Neural cell (in vitro differentiated cells): ENCODE measurements at regions not wholly inside any gene's neighbourhood (a gene's known extent, or its start where the extent isn't known, plus 50 kb on each side); places are given as distances from the start of the nearest gene placed in this dataset.

Source experiments
- H2AFZ ChIP-seq: fragments of 200-600, 300-800 bp; sonication (generic), shearing (Covaris generic); 2 replicates; pipeline ENCODE4 v1.6.0; 2014; ENCODE audit warnings: low read depth, mild to moderate bottlenecking, antibody characterized with exemption, low read length, moderate library complexity
- H3F3A ChIP-seq: fragments of 200-600 bp; shearing (Covaris generic); 2 replicates; pipeline ENCODE4 v1.6.1; 2016; ENCODE audit warnings: mild to moderate bottlenecking, moderate library complexity, mixed read lengths, antibody characterized with exemption, low read length; ENCODE audit not compliant: insufficient read depth, poor library complexity, severe bottlenecking
- H3K27ac ChIP-seq: fragments of 200-600, 300-800 bp; sonication (generic), shearing (Covaris generic); 2 replicates; pipeline ENCODE4 v1.5.1; 2014; ENCODE audit warnings: mild to moderate bottlenecking, low read length, moderate library complexity
- H3K27me3 ChIP-seq: fragments of 300-800, 200-600 bp; sonication (generic), shearing (Covaris generic); 2 replicates; pipeline ENCODE4 v1.6.0; 2014; ENCODE audit warnings: mild to moderate bottlenecking, low read depth, low read length, moderate library complexity; ENCODE audit not compliant: insufficient read depth
- H3K36me3 ChIP-seq: fragments of 300-800, 200-600 bp; sonication (generic), shearing (Covaris generic); 2 replicates; pipeline ENCODE4 v1.5.1; 2014; ENCODE audit warnings: mild to moderate bottlenecking, antibody characterized with exemption, low read length, moderate library complexity; ENCODE audit not compliant: insufficient read depth
- H3K4me2 ChIP-seq: fragments of 300-800, 200-600 bp; sonication (generic), shearing (Covaris generic); 2 replicates; pipeline ENCODE4 v1.6.0; 2014; ENCODE audit warnings: mild to moderate bottlenecking, low read length
- H3K4me3 ChIP-seq: fragments of 300-800, 200-600 bp; sonication (generic), shearing (Covaris generic); 2 replicates; pipeline ENCODE4 v1.5.1; 2014; ENCODE audit warnings: mild to moderate bottlenecking, low read length, moderate library complexity
- H3K79me2 ChIP-seq: fragments of 200-600 bp; shearing (Covaris generic); replicated peaks from 2 replicates; pipeline ENCODE4 v1.6.0; 2014; ENCODE audit warnings: mild to moderate bottlenecking, low read length, moderate library complexity; ENCODE audit not compliant: insufficient read depth
- H3K9ac ChIP-seq: fragments of 300-800, 200-600 bp; sonication (generic), shearing (Covaris generic); 2 replicates; pipeline ENCODE4 v1.6.1; 2016; ENCODE audit warnings: mild to moderate bottlenecking, low read length, mixed read lengths
- H3K9me2 ChIP-seq: fragments of 200-600 bp; shearing (Covaris generic); 2 replicates; pipeline ENCODE4 v1.6.1; 2016; ENCODE audit warnings: mild to moderate bottlenecking, low read length, mixed read lengths; ENCODE audit not compliant: insufficient read depth
- H3K9me3 ChIP-seq: fragments of 200-600, 300-800 bp; sonication (generic), shearing (Covaris generic); 2 replicates; pipeline ENCODE4 v1.6.1; 2016; ENCODE audit warnings: mild to moderate bottlenecking, mixed run types, low read length, moderate library complexity, mixed read lengths
- H4K20me1 ChIP-seq: fragments of 200-600 bp; shearing (Covaris generic); 2 replicates; pipeline ENCODE4 v1.6.1; 2016; ENCODE audit warnings: mild to moderate bottlenecking, mixed run types; ENCODE audit not compliant: insufficient read depth
- EP300 ChIP-seq: fragments of 450-650 bp; conservative IDR thresholded peaks from 2 replicates; pipeline ENCODE4 v1.6.1; 2014; ENCODE audit warnings: antibody characterized with exemption, mild to moderate bottlenecking, moderate library complexity; ENCODE audit not compliant: poor library complexity, severe bottlenecking
- EZH2 ChIP-seq: fragments of 200-600, 300-800 bp; shearing (Covaris generic), sonication (generic); IDR thresholded peaks from 2 replicates; pipeline ENCODE4 v1.6.1; 2014; ENCODE audit warnings: antibody characterized with exemption, low read length, borderline replicate concordance, mild to moderate bottlenecking; ENCODE audit not compliant: insufficient read depth, poor library complexity, severe bottlenecking
- MXI1 ChIP-seq: fragments of 450-650 bp; conservative IDR thresholded peaks from 2 replicates; pipeline ENCODE4 v1.6.1; 2014; ENCODE audit warnings: antibody characterized with exemption, mild to moderate bottlenecking; ENCODE audit not compliant: poor library complexity, severe bottlenecking
- POLR2AphosphoS5 ChIP-seq: IDR thresholded peaks from 2 replicates; pipeline ENCODE4 v1.6.1; 2012
- RAD21 ChIP-seq: fragments of 450-650 bp; conservative IDR thresholded peaks from 2 replicates; pipeline ENCODE4 v1.6.1; 2014; ENCODE audit warnings: antibody characterized with exemption, mild to moderate bottlenecking, moderate library complexity
- SMC3 ChIP-seq: fragments of 450-650 bp; conservative IDR thresholded peaks from 2 replicates; pipeline ENCODE4 v1.6.1; 2014; ENCODE audit warnings: antibody characterized with exemption, mild to moderate bottlenecking, moderate library complexity; ENCODE audit not compliant: poor library complexity
- TAF1 ChIP-seq: IDR thresholded peaks from 2 replicates; pipeline ENCODE4 v1.6.1; 2012; ENCODE audit warnings: low read depth
- TF ChIP-seq, protein P1 (sequence below): IDR thresholded peaks from 2 replicates; pipeline ENCODE4 v1.6.1; 2012; ENCODE audit warnings: borderline replicate concordance
- TF ChIP-seq, protein P2 (sequence below): fragments of 450-650 bp; IDR thresholded peaks from 2 replicates; pipeline ENCODE4 v1.5.1; 2014; ENCODE audit warnings: antibody characterized with exemption, mild to moderate bottlenecking, moderate library complexity; ENCODE audit not compliant: poor library complexity, severe bottlenecking

DNA sequence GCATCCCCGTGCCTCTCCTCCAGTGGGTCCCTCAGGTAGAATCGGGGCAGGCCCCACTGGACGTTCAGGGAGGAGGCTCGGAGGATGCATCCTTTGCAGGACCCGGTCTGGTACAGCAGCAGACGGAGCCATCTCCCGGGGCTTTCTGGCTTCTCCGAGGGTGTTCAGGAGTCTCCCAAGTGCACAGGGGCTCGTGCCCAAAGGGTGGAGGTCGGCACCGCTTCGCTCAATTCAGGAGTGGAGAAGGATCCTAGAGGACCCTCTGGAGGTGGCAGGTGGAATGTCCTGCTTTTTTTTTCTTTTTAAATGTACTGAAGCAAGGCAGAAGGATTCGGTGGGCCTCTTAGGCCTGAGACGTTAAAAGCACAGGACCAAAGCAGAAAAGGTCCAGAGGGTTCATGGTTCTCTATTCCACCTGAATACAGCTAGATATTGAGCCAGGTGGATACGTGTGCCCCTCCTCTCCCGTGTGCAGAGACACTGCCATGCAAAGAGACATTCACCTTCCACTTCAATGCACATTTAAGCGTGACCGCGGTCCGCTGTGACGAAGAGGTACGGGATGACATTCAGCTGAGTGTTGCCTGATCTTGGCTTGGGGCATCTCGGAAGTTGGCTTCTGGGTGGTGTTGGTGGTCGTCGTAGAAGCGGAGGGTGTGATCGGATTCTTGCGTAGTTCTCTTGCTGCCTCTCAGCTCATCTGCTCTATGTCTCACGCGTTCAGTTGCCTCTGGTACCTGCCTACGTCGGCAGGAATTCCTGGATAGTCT is 281.2 kb upstream of the AGTR2 start:
- Histone ChIP-seq H2AFZ (no peak overlapping the region), H3K79me2 (no peaks in the 10 kb centered on the region), H3K36me3 (no peaks in the 10 kb centered on the region), H3F3A (no peaks in the 10 kb centered on the region), H3K9me3 (no peaks in the 10 kb centered on the region), H3K9me2 (no peaks in the 10 kb centered on the region), H4K20me1 (no peaks in the 10 kb centered on the region), H3K9ac (no peak overlapping the region), H3K27me3 (no peaks in the 10 kb centered on the region), H3K4me2 (no peak overlapping the region), H3K4me3 (no peak overlapping the region), H3K27ac (no peak overlapping the region)
- TF ChIP-seq RAD21: no peak
- TF ChIP-seq POLR2AphosphoS5: no peak
- TF ChIP-seq, protein P1, sequence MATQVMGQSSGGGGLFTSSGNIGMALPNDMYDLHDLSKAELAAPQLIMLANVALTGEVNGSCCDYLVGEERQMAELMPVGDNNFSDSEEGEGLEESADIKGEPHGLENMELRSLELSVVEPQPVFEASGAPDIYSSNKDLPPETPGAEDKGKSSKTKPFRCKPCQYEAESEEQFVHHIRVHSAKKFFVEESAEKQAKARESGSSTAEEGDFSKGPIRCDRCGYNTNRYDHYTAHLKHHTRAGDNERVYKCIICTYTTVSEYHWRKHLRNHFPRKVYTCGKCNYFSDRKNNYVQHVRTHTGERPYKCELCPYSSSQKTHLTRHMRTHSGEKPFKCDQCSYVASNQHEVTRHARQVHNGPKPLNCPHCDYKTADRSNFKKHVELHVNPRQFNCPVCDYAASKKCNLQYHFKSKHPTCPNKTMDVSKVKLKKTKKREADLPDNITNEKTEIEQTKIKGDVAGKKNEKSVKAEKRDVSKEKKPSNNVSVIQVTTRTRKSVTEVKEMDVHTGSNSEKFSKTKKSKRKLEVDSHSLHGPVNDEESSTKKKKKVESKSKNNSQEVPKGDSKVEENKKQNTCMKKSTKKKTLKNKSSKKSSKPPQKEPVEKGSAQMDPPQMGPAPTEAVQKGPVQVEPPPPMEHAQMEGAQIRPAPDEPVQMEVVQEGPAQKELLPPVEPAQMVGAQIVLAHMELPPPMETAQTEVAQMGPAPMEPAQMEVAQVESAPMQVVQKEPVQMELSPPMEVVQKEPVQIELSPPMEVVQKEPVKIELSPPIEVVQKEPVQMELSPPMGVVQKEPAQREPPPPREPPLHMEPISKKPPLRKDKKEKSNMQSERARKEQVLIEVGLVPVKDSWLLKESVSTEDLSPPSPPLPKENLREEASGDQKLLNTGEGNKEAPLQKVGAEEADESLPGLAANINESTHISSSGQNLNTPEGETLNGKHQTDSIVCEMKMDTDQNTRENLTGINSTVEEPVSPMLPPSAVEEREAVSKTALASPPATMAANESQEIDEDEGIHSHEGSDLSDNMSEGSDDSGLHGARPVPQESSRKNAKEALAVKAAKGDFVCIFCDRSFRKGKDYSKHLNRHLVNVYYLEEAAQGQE: no peak
- no peak for TF ChIP-seq EP300
- no peak for TF ChIP-seq MXI1
- no peak for TF ChIP-seq SMC3
- no peak for TF ChIP-seq EZH2

DNA sequence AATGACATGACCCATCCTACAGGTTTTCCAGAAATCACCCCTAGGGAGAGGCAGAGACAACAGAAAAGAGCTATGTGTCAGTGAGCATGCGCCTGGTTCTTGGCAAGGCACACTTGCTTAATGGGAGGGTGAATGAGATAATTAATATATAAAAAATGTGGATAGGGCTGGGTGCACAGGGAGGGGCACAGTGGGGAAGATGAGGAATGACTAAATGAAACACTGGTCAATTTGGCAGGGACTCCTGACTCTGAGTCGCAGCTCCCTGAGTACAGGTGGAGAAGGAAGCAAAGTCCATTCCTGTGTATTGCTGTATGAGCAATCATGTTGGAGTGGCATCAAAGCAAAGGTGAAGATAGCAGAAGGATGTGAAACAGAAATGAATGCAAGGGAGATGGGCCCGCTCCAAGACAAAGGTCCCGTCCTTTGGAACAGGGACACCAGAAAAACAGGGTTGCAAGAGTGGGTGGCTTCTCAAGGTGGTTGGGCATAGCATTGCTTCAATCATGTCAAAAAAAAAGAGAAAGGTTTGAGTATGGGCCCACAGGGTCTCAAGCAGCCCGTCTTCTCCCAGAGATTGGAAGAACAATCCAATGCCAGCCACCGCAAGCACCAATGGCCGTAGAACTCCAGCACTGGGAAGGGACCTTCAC is 278.4 kb upstream of the AGTR2 start:
- Histone ChIP-seq H3K9ac (no peak overlapping the region), H3K9me3 (no peaks in the 10 kb centered on the region), H3K4me2 (no peak overlapping the region), H3K27ac (no peak overlapping the region), H3K79me2 (no peaks in the 10 kb centered on the region), H3K9me2 (no peaks in the 10 kb centered on the region), H3K27me3 (no peaks in the 10 kb centered on the region), H3K4me3 (no peak overlapping the region), H3F3A (no peaks in the 10 kb centered on the region), H4K20me1 (no peaks in the 10 kb centered on the region), H2AFZ (no peak overlapping the region), H3K36me3 (no peaks in the 10 kb centered on the region)
- TF ChIP-seq, protein P1: no peak
- TF ChIP-seq EP300 (no peak), RAD21 (no peak), MXI1 (no peak), POLR2AphosphoS5 (no peak), TAF1 (no peak), SMC3 (no peak), EZH2 (no peak)
- TF ChIP-seq, protein P2, sequence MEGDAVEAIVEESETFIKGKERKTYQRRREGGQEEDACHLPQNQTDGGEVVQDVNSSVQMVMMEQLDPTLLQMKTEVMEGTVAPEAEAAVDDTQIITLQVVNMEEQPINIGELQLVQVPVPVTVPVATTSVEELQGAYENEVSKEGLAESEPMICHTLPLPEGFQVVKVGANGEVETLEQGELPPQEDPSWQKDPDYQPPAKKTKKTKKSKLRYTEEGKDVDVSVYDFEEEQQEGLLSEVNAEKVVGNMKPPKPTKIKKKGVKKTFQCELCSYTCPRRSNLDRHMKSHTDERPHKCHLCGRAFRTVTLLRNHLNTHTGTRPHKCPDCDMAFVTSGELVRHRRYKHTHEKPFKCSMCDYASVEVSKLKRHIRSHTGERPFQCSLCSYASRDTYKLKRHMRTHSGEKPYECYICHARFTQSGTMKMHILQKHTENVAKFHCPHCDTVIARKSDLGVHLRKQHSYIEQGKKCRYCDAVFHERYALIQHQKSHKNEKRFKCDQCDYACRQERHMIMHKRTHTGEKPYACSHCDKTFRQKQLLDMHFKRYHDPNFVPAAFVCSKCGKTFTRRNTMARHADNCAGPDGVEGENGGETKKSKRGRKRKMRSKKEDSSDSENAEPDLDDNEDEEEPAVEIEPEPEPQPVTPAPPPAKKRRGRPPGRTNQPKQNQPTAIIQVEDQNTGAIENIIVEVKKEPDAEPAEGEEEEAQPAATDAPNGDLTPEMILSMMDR: no peak
